ENCODE measurements at regions not wholly inside any gene's neighbourhood (a gene's known extent, or its start where the extent isn't known, plus 50 kb on each side); places are given as distances from the start of the nearest gene placed in this dataset.

DNA sequence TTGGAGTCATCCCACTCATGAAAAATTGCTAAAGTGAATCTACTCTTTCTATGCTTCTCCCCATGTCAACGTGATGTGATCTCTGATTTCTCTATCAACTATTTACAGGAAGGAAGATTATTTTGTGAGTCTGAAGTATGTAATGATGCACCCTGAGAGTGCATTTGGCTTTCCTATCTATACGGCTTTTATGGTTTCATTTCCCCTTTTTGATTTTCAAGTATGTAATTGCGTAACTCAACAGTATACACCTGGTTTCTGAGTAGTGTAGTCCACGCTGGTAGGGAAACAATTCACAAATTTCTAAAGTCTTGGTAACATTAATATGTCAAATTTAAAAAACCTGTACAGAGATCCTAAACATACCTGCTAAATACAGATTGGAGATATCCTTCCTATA lies 194.7 kb upstream of the SEMA3A start:
- no peak for DNase-seq (ENCODE audit: low spot score)

DNA sequence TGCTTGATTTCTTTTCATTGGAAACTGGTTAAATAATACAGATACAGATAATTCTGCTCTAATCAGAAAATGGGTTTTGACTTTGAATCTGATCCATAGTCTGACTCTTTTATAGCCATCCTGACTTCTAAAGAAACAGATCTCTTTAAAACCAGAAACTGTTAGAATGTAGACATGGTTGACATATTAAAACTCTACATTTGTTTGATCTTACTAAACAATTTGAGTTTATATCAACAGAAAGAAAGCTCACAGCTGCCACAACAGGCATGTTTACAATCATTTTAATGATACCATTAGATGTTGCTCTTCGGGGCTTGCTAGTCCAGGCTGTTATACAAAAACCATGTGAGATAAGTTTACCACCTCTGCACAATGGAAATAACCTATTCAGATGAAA lies 193.0 kb upstream of the SEMA3A start:
- no peak for DNase-seq (ENCODE audit: low spot score)

DNA sequence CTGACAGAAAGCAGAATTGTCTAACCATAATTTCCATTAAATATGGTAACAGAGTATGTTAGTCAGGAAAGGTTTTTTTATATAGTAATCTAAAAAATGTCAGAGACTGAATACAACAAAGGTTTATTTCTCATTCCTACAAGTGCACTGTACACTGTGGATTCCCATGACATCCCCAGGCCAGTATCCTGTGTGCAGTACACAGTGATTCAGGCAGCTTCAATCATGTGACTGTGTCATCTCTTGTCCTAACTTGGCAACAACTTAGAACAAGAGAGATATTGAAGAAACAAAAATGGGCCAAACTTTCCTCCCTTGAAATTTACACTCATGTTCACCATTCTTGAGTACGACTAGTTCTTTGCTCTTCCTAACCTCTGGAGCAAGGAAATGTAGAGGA lies 189.8 kb upstream of the SEMA3A start:
- no peak for DNase-seq (ENCODE audit: low spot score)

DNA sequence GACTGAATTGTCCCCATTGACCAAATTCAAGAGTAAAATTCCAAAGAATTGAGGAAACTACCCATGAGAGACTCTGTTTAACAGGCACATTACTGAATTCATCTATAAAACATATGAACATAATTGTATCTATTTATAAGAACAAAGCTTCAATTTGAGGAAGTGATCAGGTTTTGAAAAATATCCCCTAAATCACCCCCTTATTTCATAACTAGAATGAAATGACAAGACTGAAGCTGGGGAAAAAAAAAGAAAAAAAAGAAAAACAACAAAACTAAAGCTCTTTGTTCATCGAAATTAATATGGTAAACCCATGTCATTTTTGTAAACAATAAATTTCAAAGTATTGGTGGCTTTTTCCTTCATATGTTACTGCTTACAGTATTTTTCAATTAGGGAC lies 184.9 kb upstream of the SEMA3A start:
- DNase-seq (ENCODE audit: low spot score): no peak

DNA sequence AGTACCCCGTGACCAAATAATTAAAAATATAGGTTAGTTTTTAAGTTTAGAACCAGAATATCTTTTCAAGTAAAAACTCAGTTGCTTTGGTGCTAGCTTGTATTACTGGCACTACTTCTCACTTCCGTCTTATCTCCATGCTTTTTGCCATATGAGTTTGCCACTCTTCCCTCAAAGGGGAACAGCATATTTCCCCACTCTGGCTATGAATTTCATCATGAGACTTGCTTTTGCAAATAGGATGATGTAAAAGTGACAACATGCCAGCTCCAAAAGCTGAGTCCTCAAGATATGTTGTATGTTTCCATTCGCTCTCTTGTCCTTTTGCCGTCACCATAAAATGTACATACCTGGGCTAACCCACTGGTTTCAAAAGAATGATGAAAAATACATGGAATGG lies 178.1 kb upstream of the SEMA3A start:
- DNase-seq (ENCODE audit: low spot score): no peak

DNA sequence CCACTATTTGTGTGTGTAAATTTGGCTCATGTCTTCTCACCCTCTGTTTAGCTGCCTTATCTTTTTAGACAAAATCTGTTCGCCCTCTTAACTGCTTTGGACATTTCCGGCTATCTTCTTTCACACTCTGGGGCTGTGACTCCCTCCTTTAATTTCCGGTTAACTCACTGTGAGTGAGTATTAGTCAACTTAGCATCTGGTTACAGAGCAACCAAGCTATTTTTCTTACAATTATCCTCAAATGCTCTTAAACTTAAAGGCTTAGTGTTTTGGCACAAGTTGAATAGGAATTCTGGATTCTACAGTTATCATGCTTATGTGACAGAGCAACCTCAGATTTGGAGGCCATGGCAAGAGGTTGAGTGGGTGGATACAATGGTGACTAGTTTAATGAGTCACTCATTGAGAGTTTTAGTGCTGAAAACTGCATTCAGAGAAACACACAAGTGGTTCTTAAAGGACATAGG lies 177.6 kb upstream of the SEMA3A start:
- DNase-seq (ENCODE audit: low spot score): no peak

DNA sequence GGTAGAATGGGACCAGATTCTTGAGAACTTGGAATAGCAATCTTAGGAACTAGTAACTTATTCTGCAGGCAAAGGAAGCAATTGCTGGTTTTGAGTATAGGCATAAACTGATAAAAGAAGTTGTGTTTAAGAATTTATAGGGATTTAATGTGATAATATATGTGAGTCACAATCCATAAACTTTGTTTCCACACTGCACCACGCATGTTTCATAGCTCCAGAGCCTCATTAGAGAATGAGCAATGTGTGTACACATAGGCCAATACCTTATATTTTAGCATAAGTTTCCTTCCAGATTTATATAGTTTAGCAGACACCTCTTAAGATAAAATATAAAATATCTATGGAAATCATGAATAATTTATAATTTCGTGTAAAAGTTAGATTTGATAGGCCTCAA lies 175.5 kb upstream of the SEMA3A start:
- no peak for DNase-seq (ENCODE audit: low spot score)

DNA sequence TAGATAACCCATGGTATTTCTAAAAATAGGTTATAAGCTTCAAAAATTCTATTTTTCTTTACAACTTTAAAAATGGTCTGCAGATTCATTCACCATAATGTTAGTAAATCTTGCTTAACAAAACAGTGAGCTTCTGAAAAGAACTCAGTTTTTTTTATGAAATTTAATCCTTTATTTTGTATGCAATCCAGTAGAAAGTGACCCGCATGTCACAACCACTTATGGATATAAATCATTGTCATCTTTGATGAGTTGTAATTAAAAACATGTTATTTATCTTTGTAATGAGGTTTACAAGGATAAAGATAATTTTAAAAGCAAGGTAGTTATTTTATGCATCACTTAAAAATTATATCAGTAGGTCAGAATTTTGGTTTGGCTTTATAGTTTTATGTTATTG lies 173.5 kb upstream of the SEMA3A start:
- no peak for DNase-seq (ENCODE audit: low spot score)

DNA sequence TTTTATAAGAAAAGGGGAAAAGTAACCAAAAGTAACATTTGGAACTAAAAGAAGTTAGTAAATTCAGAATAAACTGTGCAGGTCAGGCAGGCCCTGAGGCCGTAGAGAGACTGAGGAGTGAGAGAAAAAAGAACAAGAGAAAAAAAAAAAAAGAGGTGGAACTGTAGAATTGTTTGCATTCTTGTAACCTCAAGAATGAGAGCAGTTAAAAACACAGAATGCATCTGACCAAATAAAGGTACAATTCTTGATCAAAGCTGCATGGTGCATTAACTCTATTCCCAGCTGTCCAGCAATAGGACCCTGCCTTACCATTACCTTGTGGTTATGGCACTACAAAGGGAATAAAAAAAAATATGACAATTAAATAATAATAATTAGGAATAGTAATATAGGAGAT lies 170.1 kb upstream of the SEMA3A start:
- no peak for DNase-seq (ENCODE audit: low spot score)

DNA sequence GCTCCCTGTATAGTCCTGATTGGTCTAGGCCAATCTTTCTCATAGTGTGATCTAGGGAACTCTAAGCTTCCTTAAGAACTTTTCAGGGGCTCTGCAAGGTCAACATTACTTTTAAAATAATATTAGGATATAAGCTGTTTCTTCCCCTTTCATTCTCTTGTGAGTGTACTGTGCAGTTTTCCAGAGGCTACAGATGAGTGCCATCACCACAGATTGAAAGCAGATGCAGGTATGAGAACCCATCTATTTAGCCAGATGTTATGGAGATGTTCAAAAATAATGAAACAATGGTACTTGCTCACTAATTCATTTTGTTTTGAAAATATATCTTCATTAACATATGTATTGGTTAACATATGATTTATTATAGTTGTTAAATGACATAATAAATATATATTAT lies 169.2 kb upstream of the SEMA3A start:
- DNase-seq (ENCODE audit: low spot score): no peak

DNA sequence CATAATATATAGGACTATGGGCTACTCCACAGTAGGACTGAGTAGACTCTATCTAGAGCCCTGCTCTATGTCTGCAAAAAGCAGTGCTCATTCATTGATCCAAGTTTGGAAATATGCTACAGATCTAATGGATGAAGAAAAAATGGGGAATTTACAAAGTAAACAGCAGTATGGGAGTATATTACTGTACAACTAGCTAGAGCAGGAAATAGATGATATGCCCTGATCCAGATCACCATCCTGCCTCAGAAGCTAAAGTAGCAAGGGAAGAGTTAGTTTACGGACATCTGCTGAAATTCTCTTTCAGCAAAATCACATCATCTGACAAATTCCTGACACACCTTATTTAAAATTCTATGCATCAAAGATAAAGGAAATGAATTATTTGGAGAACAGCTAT lies 168.2 kb upstream of the SEMA3A start:
- DNase-seq (ENCODE audit: low spot score): no peak

DNA sequence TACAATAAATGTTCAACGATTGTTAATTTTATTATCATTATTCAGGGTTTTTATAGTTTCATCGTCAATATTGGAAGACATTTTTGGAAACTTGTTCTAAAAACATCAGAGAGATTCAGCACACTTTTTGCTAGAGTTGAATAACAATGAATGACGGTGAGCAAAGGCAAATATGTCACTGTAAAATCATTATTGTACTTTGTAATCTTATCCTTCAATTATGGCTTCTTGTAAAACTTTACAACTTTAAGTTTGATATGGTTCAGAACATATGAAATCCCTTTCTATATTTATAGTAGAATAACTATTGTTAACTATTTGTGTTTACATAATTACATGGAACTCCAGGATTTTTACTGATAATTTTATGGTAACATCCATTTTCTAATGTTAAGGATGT lies 167.8 kb upstream of the SEMA3A start:
- DNase-seq (ENCODE audit: low spot score): no peak

DNA sequence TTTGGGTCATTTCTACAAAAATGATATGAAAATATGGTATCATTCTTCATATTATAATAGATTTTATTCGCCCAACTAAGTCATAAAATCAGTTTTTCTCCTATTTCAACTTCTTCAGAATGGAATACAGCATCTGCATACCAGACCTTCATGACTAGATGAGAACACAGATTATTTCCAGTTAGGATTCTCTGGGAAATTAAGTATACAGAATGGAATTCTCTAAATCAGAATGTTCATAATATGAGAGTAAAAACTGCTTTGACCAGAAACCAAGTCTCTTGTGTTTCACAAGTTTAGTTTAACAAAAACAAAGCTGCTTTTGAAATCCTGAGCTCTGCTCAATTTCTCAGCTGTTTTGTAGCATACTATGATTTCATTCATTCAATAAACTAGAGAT lies 160.3 kb upstream of the SEMA3A start:
- DNase-seq (ENCODE audit: low spot score): no peak

DNA sequence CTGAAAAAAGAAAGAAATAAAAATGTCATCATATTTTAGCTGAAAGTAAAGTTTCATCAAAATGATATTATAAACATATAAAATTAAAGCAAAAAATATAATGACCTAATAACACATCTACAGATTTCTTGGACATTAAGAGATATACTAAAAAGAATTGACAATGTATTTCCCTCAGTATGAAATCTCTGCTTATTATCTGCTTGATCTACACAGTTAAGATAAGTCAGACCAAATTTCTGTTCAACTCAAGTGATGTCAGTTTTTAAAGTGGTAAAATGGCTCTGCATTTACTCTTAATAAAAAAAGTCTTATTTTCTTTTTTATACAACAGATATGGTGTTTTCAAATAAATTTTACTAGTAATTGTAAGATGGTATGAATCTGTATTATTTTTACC lies 159.4 kb upstream of the SEMA3A start:
- no peak for DNase-seq (ENCODE audit: low spot score)

DNA sequence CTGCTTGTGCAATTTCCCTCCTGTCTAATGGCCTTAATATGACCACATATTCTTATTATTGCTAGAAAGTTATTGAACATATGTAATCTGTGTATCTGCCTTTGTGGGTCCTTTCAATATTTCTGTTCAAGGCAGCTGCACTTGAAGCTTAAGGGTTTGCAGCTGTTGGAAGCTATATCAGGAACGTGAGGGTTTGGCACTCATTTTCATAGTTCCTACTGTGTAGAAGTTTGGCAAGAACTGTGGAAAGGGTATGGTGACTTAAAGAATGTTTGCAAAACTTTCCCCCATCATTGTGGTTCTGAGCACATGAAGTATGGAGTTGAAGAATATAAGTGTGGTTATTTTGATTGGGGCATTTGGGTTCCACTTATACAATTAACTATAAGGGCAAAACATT lies 144.7 kb upstream of the SEMA3A start:
- no peak for DNase-seq (ENCODE audit: low spot score)

DNA sequence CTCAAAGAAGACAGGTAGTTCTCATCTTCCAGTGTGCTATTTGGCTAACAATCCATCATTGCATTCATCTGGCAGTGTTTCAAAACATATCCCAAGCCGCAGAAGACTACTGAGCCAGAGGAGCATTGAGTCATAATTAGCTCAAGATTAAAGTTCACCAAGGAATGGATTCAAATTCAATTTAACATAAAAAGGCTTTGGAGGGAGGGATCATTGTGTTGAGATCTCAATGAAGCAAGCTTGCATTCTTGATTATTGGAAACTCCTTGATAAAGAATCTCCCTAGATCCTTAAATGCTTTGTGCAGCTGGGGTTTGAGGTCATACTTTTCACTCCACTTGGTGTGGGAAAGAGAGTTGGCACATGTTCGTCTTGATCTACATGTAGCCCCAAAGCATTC lies 142.8 kb upstream of the SEMA3A start:
- DNase-seq (ENCODE audit: low spot score): no peak

DNA sequence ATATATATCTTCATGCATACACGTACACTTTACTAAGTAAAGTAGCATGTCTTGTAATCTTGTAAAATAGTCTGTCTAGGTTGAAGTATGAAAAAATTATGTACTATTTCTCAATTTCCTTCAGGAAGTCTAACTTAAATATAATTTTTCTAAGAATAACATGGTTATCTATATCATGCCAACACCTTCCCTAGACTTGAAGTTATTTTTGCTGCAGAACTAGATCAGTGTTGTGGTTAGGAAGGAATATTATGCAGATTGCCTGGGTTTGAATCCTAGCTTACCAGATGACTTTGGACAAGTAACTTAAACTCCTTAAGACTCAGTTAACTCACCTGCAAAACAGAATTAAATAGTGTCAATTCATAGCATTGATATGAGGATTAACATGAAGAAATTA lies 142.2 kb upstream of the SEMA3A start:
- no peak for DNase-seq (ENCODE audit: low spot score)

DNA sequence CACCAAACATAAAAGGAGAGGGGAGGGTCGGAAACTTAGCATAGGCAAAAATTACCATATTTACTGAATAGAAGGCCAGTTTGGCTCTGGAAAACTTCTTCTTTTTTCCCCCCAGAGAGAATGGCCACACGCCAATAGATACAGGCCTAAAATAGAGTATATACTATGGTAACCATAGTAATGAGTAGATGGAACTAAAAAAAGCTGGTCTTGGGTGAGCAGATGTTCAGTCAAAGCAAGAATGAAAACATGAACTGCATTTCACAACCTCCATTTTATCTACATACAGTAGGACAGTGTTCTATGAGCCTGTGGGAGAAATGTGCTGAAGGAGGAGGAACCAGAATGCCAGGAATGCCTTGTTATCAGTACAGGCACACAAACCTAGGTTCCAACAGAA lies 141.7 kb upstream of the SEMA3A start:
- no peak for DNase-seq (ENCODE audit: low spot score)

DNA sequence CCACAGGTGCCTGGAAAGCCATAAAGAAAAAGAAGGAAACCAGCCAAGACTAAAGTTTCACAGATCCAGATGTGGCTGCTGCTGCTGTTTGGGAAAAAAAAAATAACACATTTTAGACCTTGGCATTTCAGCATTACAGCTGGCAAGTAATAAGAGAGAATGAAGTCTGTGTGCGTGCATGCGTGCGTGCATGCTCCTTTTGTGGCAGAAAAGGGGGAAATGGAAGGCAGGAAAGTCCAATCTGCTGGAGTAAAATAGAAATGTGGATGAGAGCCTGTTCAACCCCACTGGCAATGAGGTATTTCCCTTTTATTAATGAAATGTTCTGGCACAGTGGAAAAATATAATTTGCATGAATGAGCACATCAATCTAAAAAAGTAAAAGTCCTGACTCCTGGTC lies 137.0 kb upstream of the SEMA3A start:
- DNase-seq (ENCODE audit: low spot score): no peak

DNA sequence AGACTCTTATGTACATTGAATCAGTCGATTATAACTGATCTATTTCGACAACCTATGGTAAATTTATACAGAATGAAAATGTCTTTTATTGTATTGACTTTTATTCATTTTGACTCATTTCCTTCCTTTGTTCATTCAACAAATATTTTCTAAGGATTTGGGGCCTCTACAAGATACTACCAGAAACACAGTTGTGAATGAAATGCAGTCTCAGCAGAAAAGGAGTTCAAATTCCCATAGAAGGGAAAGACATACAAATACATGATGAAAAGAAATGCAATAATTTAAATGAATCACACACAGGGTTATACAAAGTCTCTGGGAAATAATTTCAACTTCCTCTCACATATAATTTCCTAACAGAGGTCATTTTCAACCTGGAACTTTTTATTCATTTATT lies 134.0 kb upstream of the SEMA3A start:
- DNase-seq (ENCODE audit: low spot score): no peak

DNA sequence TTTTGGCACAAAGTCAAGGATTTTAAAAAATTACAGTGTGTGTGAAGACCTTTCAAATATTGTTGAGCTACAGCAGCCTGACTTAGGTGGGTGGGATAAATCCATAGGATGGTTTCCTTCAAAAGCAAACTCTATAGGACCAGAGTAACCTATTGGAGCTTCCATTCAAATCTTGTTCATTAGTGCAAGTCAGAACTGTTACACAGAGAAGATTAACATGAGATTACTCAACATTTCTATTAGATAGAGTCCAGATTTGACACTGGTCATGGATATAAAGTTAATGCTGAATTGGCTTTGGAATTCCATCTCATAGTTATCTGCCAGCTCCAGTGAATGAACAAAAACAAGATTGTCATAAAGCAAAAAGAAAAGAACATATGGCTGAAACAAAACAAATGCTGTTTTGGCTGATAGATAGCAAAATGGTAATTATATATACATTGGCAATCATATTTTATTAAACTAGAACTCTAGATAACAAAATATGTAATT lies 129.6 kb upstream of the SEMA3A start:
- DNase-seq (ENCODE audit: low spot score): no peak

DNA sequence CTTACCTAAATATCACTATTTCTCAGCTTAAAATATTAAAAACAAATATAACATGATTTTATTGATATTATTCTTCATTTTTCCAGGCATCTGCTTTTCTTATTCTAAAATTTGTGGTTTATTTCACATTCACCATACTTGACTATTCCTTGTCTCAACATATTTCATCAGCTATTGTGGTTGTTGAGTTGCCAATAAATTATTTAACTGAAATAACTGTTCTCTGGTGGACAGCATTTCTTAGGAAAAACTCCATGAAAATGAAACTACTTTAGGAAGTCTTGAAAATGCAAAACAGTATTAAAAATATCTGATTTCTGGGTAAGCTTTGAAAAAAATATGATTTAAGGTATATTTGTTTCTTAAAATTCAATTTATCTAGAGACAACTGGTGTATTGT lies 122.9 kb upstream of the SEMA3A start:
- DNase-seq (ENCODE audit: low spot score): no peak

DNA sequence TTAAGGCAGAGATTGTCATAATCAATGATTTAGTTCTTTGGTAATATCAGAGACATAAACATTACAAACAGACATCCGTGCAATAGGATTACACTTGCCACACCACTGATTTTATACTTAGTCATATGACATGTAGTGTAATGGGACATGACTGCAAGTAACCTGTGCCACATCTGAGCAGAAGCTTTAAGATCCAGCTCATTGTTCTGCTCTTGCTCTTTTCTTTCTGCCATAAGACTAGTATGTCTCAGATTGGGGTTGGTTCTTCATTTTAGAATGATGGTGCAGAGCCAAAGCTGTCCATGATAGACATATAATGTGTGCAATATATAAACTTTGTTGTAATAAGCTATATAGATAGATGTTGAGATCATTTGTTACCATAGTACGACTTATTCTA lies 119.7 kb upstream of the SEMA3A start:
- no peak for DNase-seq (ENCODE audit: low spot score)

DNA sequence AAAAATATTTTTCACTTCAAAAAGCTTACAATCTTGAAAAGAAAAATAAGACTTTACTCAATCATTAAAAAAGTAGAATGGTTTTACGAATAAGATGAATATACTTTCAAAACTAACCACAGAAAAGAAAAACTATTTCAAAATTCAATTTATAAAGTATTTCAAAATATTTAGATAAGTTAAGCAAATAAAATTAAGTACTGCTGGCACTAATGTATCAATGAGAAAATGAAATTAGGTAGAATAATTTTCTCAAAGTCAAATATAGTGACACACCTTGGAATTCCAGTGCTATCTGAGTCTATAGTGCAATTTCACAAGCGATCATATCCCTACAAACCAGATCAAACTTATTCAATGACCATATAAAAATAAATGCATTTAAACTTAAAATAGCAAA lies 109.8 kb upstream of the SEMA3A start:
- no peak for DNase-seq (ENCODE audit: low spot score)

DNA sequence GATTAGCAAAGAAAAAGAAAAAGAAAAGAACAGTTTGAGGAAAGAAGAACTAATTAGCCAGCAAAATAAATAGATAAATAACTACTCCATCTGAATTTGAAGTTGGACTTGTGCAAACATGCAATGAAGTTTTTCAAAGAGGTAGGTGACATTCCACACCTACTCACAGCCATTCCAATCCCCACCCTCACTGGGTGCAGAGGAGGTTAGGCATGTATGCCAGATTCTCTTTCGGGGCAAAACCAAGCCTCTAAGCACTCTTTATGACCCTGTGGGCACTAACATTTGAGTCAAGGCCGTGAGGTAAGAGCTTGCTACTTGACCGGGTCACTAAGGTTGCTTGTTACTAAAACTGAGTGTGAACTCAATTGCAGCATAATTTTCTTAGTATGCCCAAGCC lies 108.4 kb upstream of the SEMA3A start:
- DNase-seq (ENCODE audit: low spot score): no peak
